Omental fat pad (tissue), 3 donors: ENCODE measurements at regions not wholly inside any gene's neighbourhood (a gene's known extent, or its start where the extent isn't known, plus 50 kb on each side); places are given as distances from the start of the nearest gene placed in this dataset.
"Not testable (repeated sequence)": the region's sequence is repeated elsewhere in the genome, so short reads cannot be mapped to it uniquely, and the experiment has no call there.

Experiments
- ATAC-seq: fragments of 150-250 bp; one replicate; pipeline ENCODE4 v1.9.1; 2016; ENCODE audit warnings: mild to moderate bottlenecking, moderate library complexity; ENCODE audit not compliant: low FRiP score
- DNase-seq: peaks from one replicate; pipeline ENCODE4 v3.0.0-alpha.2; 2019; ENCODE audit warnings: low spot score
- TF ChIP-seq, protein P1 (sequence below), 3 donors: fragments of 450-650 bp; IDR thresholded peaks; one replicate each; pipeline ENCODE4 v1.5.1; 2016 to 2017; ENCODE audit warnings: antibody characterized with exemption in 3 of 3, mild to moderate bottlenecking in 3 of 3, moderate library complexity in 2 of 3

DNA sequence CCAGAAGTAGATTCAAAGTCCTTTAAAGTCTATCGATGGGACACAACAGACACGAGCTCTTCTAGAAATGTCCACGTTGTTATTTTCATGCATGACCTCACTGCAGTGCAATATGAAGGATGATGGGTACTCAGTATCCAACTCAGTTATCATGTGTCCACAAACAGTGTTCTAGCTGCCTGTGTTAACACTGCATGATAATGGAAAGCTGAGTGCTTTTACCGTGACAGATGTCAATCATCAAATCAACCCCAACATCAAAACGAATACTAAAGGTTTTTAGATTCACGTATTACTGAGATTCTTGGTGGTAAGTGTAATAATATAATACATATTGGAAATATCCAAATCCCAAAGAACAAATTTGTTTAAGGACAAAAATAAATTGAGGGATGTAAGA lies 394.8 kb upstream of the TENM3 start:
- DNase-seq (no peak), ATAC-seq (no peak)

DNA sequence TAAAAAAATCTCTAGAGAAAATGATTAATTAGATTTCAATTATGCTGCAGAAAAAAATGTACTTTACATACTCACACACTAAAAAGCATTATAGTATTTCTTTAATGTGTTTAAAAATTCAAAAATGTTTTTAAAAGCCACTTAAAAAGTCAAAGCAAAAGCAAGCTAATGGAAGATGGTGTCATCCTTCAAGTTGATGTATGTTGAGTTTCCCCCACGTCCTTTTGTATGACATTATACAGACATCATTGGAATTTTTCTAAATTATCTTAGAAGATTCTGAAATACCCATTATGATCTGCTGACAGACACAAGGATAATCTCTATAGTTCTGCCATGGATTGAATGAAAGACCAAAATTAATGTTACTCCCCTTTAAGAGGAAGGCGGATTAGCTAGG lies 393.7 kb upstream of the TENM3 start:
- ATAC-seq (no peak), DNase-seq (no peak)
- TF ChIP-seq, protein P1, sequence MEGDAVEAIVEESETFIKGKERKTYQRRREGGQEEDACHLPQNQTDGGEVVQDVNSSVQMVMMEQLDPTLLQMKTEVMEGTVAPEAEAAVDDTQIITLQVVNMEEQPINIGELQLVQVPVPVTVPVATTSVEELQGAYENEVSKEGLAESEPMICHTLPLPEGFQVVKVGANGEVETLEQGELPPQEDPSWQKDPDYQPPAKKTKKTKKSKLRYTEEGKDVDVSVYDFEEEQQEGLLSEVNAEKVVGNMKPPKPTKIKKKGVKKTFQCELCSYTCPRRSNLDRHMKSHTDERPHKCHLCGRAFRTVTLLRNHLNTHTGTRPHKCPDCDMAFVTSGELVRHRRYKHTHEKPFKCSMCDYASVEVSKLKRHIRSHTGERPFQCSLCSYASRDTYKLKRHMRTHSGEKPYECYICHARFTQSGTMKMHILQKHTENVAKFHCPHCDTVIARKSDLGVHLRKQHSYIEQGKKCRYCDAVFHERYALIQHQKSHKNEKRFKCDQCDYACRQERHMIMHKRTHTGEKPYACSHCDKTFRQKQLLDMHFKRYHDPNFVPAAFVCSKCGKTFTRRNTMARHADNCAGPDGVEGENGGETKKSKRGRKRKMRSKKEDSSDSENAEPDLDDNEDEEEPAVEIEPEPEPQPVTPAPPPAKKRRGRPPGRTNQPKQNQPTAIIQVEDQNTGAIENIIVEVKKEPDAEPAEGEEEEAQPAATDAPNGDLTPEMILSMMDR (IDR thresholded peaks at IDR 0.05) = no peak

More for the DNA sequence above, 394.8 kb upstream of the TENM3 start:
- TF ChIP-seq, protein P1 (IDR thresholded peaks at IDR 0.05) = no peak

DNA sequence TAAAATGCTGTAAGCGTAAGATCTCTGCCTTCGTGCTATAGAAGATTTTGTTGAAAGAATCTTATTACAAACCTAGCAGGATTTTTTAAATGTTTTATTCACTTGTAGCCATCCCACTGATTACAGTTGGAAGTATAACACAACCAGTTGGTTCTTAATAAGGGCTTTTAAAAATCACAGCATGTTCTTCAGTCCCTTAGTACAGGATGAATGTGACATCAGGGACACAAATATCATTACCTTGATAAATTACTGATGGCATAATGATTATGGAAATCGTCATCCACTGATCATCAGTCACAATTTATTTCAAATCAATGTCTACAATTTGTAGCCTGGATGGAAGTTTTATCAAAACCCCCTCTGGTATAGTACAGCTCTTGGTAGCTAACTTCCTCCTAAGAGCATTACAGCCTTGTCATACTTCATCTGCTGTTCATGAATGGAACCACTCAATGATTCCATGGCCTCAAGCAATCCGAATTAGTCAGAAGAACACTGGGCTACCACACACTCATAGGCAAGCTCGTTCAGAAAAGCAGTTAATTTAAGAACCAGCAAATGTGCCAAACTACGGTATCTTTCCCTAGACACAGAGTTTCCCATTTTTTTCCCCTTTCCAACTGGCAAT lies 389.2 kb upstream of the TENM3 start:
- no peak for ATAC-seq
- TF ChIP-seq, protein P1 (IDR thresholded peaks at IDR 0.05) = no peak
- no peak for DNase-seq

DNA sequence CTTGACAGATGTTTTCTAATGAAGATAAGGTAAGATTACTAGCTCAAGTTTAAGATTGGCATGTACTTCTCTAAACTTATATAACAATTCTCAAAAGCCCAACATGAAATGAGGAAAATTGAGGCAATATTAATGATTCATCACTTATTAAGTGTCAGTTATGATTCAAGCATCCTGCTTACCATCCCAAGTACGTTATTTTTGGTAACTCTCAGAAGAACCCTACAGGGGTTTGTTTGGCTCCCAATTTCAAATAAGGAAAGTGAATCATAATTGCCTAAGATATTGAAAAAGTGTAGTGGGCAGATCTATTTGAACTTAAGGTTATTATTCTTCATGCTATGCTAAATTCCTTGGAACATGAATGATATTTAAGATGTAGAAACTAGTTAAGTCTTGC lies 387.9 kb upstream of the TENM3 start:
- no peak for ATAC-seq
- TF ChIP-seq, protein P1 (IDR thresholded peaks at IDR 0.05) = no peak
- DNase-seq = no peak

DNA sequence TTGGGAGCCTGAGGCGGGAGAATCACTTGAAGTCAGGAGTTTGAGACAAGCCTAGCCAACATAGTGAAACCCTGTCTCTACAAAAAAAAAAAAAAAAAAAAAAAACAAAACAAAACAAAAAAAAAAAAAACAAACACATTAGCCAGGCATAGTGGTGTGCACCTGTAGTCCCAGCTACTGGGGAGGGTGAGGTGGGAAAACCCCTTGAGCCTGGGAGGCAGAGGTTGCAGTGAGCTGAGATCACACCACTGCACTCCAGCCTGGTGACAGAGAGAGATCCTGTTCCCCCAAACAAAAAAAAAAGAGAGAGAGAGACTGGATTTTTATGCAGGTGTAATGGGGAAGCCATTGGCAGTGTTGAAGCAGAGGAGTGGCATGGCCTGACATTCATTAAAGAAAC lies 385.7 kb upstream of the TENM3 start:
- not testable (repeated sequence) for ATAC-seq, DNase-seq

DNA sequence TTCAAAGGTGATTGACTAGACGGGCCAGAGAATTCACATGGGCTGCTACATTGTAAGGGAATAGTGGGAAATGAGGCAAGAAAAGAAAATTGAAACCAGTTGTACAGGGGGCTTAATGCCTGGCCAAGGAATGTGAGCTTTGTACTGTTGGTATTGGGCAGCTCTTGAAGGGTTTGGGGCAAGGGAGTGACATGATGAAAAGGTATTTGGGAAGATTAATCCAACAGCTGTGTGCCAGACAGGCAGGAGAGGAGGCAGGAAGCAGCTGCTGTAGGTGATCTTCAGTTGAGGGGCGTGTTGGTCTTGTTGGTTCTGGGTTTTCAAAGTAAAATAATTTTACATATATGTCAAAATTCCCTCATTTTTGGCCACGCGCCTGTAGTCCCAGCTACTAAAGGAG lies 384.5 kb upstream of the TENM3 start:
- TF ChIP-seq, protein P1 (IDR thresholded peaks at IDR 0.05) = no peak
- DNase-seq = no peak
- no peak for ATAC-seq

DNA sequence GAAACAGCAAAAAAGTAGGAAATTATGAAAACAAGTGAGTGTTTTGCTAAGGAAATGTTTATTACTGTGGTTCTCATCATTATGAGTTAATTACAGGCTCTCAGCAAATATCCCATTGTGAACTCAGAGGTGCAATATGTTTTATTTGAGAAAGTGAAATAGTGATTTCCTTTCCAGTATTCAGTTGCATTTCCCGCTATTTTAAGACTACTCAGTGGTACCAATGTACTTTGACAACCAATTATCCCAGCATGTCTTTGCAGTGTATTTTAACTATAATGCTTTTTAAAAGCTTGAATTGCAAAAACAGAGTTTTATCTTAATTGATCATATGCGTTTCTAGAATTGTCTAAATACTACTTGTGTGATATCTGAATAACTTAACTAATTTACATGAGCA lies 383.8 kb upstream of the TENM3 start:
- TF ChIP-seq, protein P1 (IDR thresholded peaks at IDR 0.05) = no peak
- DNase-seq = no peak
- no peak for ATAC-seq
